ENCODE measurements at regions not wholly inside any gene's neighbourhood (a gene's known extent, or its start where the extent isn't known, plus 50 kb on each side); places are given as distances from the start of the nearest gene placed in this dataset.

DNA sequence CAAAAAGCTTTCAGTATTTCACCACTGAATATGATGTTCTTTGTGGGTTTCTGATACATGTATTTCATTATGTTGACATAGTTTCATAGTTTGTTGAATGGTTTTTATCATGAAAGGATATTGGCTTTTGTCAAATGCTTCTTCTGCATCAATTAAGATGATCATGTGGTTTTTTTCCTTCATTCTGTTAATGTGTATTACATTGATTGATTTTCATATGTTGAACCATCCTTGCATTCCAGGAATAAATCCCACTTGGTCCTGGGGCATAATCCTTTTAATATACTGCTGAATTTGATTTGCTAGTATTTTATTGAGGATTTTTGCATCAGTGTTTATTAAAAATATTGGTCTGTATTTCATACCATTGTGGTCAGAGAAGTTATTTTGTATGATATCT lies 70.9 kb upstream of the BHLHE23 start:
- TF ChIP-seq TAF1 (IDR thresholded peaks at IDR 0.05; ENCODE audit: borderline replicate concordance, low read depth, low read length) (no peak), POLR2AphosphoS5 (IDR thresholded peaks at IDR 0.05; ENCODE audit: low read depth, low read length) (no peak), POLR2A (IDR thresholded peaks at IDR 0.05; ENCODE audit: low read depth, low read length) (no peak)
